Trophoblast cell (in vitro differentiated cells and primary cell): ENCODE measurements at regions not wholly inside any gene's neighbourhood (a gene's known extent, or its start where the extent isn't known, plus 50 kb on each side); places are given as distances from the start of the nearest gene placed in this dataset.
"Not testable (repeated sequence)": the region's sequence is repeated elsewhere in the genome, so short reads cannot be mapped to it uniquely, and the experiment has no call there.

Source experiments
- DNase-seq, 2 donors: peaks; one replicate each; pipeline ENCODE4 v3.0.0-alpha.2; 2016
- H2AFZ ChIP-seq: 2 replicates; pipeline ENCODE4 v1.6.1; 2013; ENCODE audit warnings: low read length, moderate library complexity, mild to moderate bottlenecking; ENCODE audit not compliant: insufficient read depth, poor library complexity
- H2AK5ac ChIP-seq: 2 replicates; pipeline ENCODE4 v1.6.1; 2013; ENCODE audit warnings: mild to moderate bottlenecking, low read length
- H2BK120ac ChIP-seq: 2 replicates; pipeline ENCODE4 v1.6.1; 2013; ENCODE audit warnings: low read length, mild to moderate bottlenecking, moderate library complexity; ENCODE audit not compliant: insufficient read depth, poor library complexity
- H2BK12ac ChIP-seq: 2 replicates; pipeline ENCODE4 v1.6.1; 2013; ENCODE audit warnings: mild to moderate bottlenecking, low read length, moderate library complexity
- H2BK5ac ChIP-seq: 2 replicates; pipeline ENCODE4 v1.6.1; 2013; ENCODE audit warnings: low read length, low read depth, moderate library complexity, mild to moderate bottlenecking; ENCODE audit not compliant: poor library complexity
- H3K14ac ChIP-seq: 2 replicates; pipeline ENCODE4 v1.6.1; 2013; ENCODE audit warnings: mild to moderate bottlenecking, low read length
- H3K18ac ChIP-seq: 2 replicates; pipeline ENCODE4 v1.6.1; 2013; ENCODE audit warnings: mild to moderate bottlenecking, low read length
- H3K23ac ChIP-seq: 2 replicates; pipeline ENCODE4 v1.6.1; 2013; ENCODE audit warnings: low read length
- H3K27ac ChIP-seq: 2 replicates; pipeline ENCODE4 v1.5.1; 2013; ENCODE audit warnings: low read depth, mild to moderate bottlenecking, inconsistent platforms, low read length, moderate library complexity
- H3K27me3 ChIP-seq: 2 replicates; pipeline ENCODE4 v1.6.1; 2013; ENCODE audit warnings: inconsistent platforms, mild to moderate bottlenecking, low read length, moderate library complexity; ENCODE audit not compliant: insufficient read depth
- H3K36me3 ChIP-seq, 2 experiments: 1 replicate in 1 of 2; 2 replicates in 1 of 2; pipeline ENCODE4 v1.6.1; 2013; ENCODE audit warnings: low read length in 2 of 2, mild to moderate bottlenecking in 2 of 2, moderate library complexity in 1 of 2; ENCODE audit not compliant: insufficient read depth in 2 of 2, control insufficient read depth in 1 of 2
- H3K4ac ChIP-seq: 2 replicates; pipeline ENCODE4 v1.6.1; 2013; ENCODE audit warnings: low read depth, mild to moderate bottlenecking, low read length, moderate library complexity
- H3K4me1 ChIP-seq, 2 experiments: 1 replicate in 1 of 2; 2 replicates in 1 of 2; pipeline ENCODE4 v1.6.1; 2013; ENCODE audit warnings: low read length in 2 of 2, mild to moderate bottlenecking in 2 of 2, moderate library complexity in 1 of 2; ENCODE audit not compliant: insufficient read depth in 2 of 2, control insufficient read depth in 1 of 2
- H3K4me2 ChIP-seq: 2 replicates; pipeline ENCODE4 v1.6.1; 2013; ENCODE audit warnings: inconsistent platforms, mild to moderate bottlenecking, low read length, moderate library complexity
- H3K4me3 ChIP-seq: 2 replicates; pipeline ENCODE4 v1.5.1; 2013; ENCODE audit warnings: mild to moderate bottlenecking, low read depth, low read length, inconsistent platforms
- H3K79me1 ChIP-seq: one replicate; pipeline ENCODE4 v1.6.1; 2013; ENCODE audit warnings: low read length
- H3K79me2 ChIP-seq: 2 replicates; pipeline ENCODE4 v1.6.1; 2013; ENCODE audit warnings: low read length, mild to moderate bottlenecking; ENCODE audit not compliant: control insufficient read depth, insufficient read depth, poor library complexity
- H3K9ac ChIP-seq: 2 replicates; pipeline ENCODE4 v1.6.1; 2013; ENCODE audit warnings: mild to moderate bottlenecking, low read length
- H3K9me3 ChIP-seq: 2 replicates; pipeline ENCODE4 v1.6.1; 2013; ENCODE audit warnings: low read depth, mild to moderate bottlenecking, control low read depth, inconsistent platforms, low read length; ENCODE audit not compliant: insufficient read depth
- H4K12ac ChIP-seq: 2 replicates; pipeline ENCODE4 v1.6.1; 2013; ENCODE audit warnings: low read depth, mild to moderate bottlenecking, low read length, moderate library complexity
- H4K8ac ChIP-seq: 2 replicates; pipeline ENCODE4 v1.6.1; 2013; ENCODE audit warnings: low read depth, mild to moderate bottlenecking, low read length, moderate library complexity
- H4K91ac ChIP-seq: one replicate; pipeline ENCODE4 v1.6.1; 2013; ENCODE audit warnings: low read depth, mild to moderate bottlenecking, low read length, moderate library complexity
- WGBS: extraction: QIAGEN DNeasy Blood & Tissue Kit; methylation state at CpG from one replicate; pipeline ENCODE4 v1.1.7; 2013; ENCODE audit warnings: missing lambda C conversion rate; ENCODE audit not compliant: insufficient read length, insufficient coverage; ENCODE audit errors: extremely low coverage; 5-methylcytosine and 5-hydroxymethylcytosine counted together

- Histone ChIP-seq H3K4ac (no peak overlapping the region), H2AK5ac (no peak overlapping the region), H4K91ac (no peak overlapping the region), H2BK120ac (no peak overlapping the region), H4K8ac (no peak overlapping the region), H4K12ac (no peak overlapping the region), H3K18ac (no peak overlapping the region), H3K79me1 (no peaks in the 10 kb centered on the region), H3K27ac (no peak overlapping the region), H3K14ac (no peak overlapping the region), H3K4me1 (peaks cover 2 to 3% of the 10 kb centered on the region in 2 experiments), H3K4me3 (no peak overlapping the region), H3K9ac (no peak overlapping the region), H2BK12ac (no peak overlapping the region), H3K23ac (no peak overlapping the region), H3K27me3 (no peaks in the 10 kb centered on the region), H3K79me2 (no peaks in the 10 kb centered on the region), H3K9me3 (no peaks in the 10 kb centered on the region), H3K4me2 (no peak overlapping the region), H2AFZ (no peak overlapping the region), H3K36me3 (no peaks in the 10 kb centered on the region), H2BK5ac (no peak overlapping the region)
- DNase-seq, result no peak
- no CpG with 5 or more reads among the region's 2 CpGs for WGBS
Observed at GRCh38 chr9:117839862-117840261, 135.7 kb downstream of the TLR4 start.

DNA sequence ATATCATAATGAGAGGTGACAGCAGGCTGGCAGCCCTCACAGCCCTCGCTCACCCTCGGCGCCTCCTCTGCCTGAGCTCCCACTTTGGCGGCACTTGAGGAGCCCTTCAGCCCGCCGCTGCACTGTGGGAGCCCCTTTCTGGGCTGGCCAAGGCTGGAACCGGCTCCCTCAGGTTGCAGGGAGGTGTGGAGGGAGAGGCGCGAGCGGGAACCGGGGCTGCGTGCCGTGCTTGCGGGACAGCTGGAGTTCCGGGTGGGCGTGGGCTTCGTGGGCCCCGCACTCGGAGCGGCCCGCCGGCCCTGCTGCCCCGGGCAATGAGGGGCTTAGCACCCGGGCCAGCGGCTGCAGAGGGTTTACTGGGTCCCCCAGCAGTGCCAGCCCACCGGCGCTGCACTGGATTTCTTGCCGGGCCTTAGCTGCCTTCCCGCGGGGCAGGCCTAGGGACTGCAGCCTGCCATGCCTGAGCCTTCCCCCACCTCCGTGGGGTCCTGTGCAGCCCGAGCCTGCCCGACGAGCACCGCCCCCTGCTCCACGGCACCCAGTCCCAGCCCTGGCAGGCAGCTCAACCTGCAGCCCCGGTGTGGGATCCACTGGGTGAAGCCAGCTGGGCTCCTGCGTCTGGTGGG, 147.7 kb downstream of the TLR4 start:
- not testable (repeated sequence) for H2BK12ac ChIP-seq, H2BK120ac ChIP-seq, H3K4ac ChIP-seq, H3K79me1 ChIP-seq, H2BK5ac ChIP-seq, H3K9me3 ChIP-seq, H3K4me1 ChIP-seq, H2AK5ac ChIP-seq, H4K8ac ChIP-seq, H4K12ac ChIP-seq, H3K18ac ChIP-seq, H3K4me2 ChIP-seq, DNase-seq, H3K27me3 ChIP-seq, H3K36me3 ChIP-seq, H2AFZ ChIP-seq, H3K9ac ChIP-seq, H3K4me3 ChIP-seq, H3K27ac ChIP-seq, H3K79me2 ChIP-seq, H3K14ac ChIP-seq, H3K23ac ChIP-seq, H4K91ac ChIP-seq
- WGBS, result no CpG with 5 or more reads among the region's 38 CpGs

GRCh38 chr9:117858561-117858960, 154.4 kb downstream of the TLR4 start:
- no peak overlapping the region for H4K12ac ChIP-seq
- no peaks in the 10 kb centered on the region for H3K36me3 ChIP-seq
- no peak overlapping the region for H2AK5ac ChIP-seq
- H3K9ac ChIP-seq, result no peak overlapping the region
- no peaks in the 10 kb centered on the region for H3K27me3 ChIP-seq
- no peak overlapping the region for H3K14ac ChIP-seq
- peaks cover 0 to 4% of the 10 kb centered on the region in 2 experiments for H3K4me1 ChIP-seq
- no peak overlapping the region for H2BK12ac ChIP-seq
- H3K4me3 ChIP-seq, result no peak overlapping the region
- H3K9me3 ChIP-seq, result no peaks in the 10 kb centered on the region
- no peak overlapping the region for H2BK120ac ChIP-seq
- no peak overlapping the region for H3K4me2 ChIP-seq
- H4K8ac ChIP-seq, result no peak overlapping the region
- no peak overlapping the region for H3K27ac ChIP-seq
- no CpG with 5 or more reads among the region's 4 CpGs for WGBS
- no peaks in the 10 kb centered on the region for H3K79me1 ChIP-seq
- H3K4ac ChIP-seq, result no peak overlapping the region
- no peak overlapping the region for H3K23ac ChIP-seq
- no peak overlapping the region for H2AFZ ChIP-seq
- H4K91ac ChIP-seq, result no peak overlapping the region
- H3K18ac ChIP-seq, result no peak overlapping the region
- H2BK5ac ChIP-seq, result no peak overlapping the region
- no peaks in the 10 kb centered on the region for H3K79me2 ChIP-seq
- no peak for DNase-seq

DNA sequence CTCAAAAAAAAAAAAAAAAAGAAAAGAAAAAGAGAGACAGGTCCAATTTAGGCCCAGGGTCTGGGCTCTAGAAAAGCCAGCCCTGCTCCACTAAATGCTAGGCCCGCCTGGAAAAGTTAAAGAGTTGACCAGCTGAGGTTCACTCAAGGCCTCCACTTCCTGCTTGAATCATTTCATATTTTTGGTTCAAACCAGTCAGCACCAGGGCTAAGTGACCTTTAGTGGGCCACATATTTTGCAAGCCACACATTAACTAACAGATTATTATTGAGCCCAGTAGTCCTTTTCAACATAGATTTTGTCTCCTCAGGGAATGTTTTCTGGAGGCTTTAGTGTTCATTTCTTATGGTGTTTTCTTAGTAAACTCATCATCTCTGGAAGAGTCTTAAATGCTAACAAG, 156.6 kb downstream of the TLR4 start:
- Histone ChIP-seq H3K27ac (no peak overlapping the region), H3K4ac (no peak overlapping the region), H2AFZ (no peak overlapping the region), H3K79me2 (no peaks in the 10 kb centered on the region), H2BK12ac (no peak overlapping the region), H2AK5ac (no peak overlapping the region), H3K9me3 (no peaks in the 10 kb centered on the region), H2BK120ac (no peak overlapping the region), H4K12ac (no peak overlapping the region), H3K79me1 (no peaks in the 10 kb centered on the region), H3K27me3 (no peaks in the 10 kb centered on the region), H3K18ac (no peak overlapping the region), H3K36me3 (no peaks in the 10 kb centered on the region), H4K8ac (no peak overlapping the region), H3K4me2 (no peak overlapping the region), H3K23ac (no peak overlapping the region), H3K14ac (no peak overlapping the region), H3K4me3 (no peak overlapping the region), H4K91ac (no peak overlapping the region), H2BK5ac (no peak overlapping the region), H3K9ac (no peak overlapping the region), H3K4me1 (peaks cover 0 to 4% of the 10 kb centered on the region in 2 experiments)
- no peak for DNase-seq
- WGBS, result no CpG with 5 or more reads among the region's 1 CpG
